ENCODE measurements at regions not wholly inside any gene's neighbourhood (a gene's known extent, or its start where the extent isn't known, plus 50 kb on each side); places are given as distances from the start of the nearest gene placed in this dataset.

- TF ChIP-seq GATA2 (IDR thresholded peaks at IDR 0.05; ENCODE audit: low read depth, low read length) = no peak
- no peak for TF ChIP-seq GATA3 (IDR thresholded peaks at IDR 0.05; ENCODE audit: low read depth, low read length)
Measured at GRCh38 chr6:149224399-149224798, 93.1 kb upstream of the TAB2 start.
